Vagina (tissue), 2 donors: ENCODE measurements at regions not wholly inside any gene's neighbourhood (a gene's known extent, or its start where the extent isn't known, plus 50 kb on each side); places are given as distances from the start of the nearest gene placed in this dataset.

Experiments used
- POLR2A ChIP-seq, 2 donors: fragments of 450-650 bp; IDR thresholded peaks; one replicate each; pipeline ENCODE4 v1.6.1; 2017; ENCODE audit warnings: antibody characterized with exemption in 2 of 2, mild to moderate bottlenecking in 2 of 2, moderate library complexity in 2 of 2
- POLR2AphosphoS5 ChIP-seq, 2 donors: sonication (generic); formaldehyde crosslinking; IDR thresholded peaks; one replicate each; pipeline ENCODE4 v1.9.0; 2017; ENCODE audit warnings: antibody characterized with exemption in 2 of 2, mild to moderate bottlenecking in 2 of 2, low read depth in 1 of 2; ENCODE audit not compliant: insufficient read depth in 1 of 2
- TF ChIP-seq, protein P1 (sequence below), 3 experiments: fragments of 450-650 bp in 2 of 3; fragments of 200-600 bp in 1 of 3; sonication (generic) in 1 of 3; IDR thresholded peaks; one replicate each; pipeline ENCODE4 v1.5.1; 2017 to 2019; ENCODE audit warnings: antibody characterized with exemption in 3 of 3, mild to moderate bottlenecking in 2 of 3, moderate library complexity in 2 of 3

- no peak for TF ChIP-seq POLR2A (IDR thresholded peaks at IDR 0.05)
- TF ChIP-seq, protein P1, sequence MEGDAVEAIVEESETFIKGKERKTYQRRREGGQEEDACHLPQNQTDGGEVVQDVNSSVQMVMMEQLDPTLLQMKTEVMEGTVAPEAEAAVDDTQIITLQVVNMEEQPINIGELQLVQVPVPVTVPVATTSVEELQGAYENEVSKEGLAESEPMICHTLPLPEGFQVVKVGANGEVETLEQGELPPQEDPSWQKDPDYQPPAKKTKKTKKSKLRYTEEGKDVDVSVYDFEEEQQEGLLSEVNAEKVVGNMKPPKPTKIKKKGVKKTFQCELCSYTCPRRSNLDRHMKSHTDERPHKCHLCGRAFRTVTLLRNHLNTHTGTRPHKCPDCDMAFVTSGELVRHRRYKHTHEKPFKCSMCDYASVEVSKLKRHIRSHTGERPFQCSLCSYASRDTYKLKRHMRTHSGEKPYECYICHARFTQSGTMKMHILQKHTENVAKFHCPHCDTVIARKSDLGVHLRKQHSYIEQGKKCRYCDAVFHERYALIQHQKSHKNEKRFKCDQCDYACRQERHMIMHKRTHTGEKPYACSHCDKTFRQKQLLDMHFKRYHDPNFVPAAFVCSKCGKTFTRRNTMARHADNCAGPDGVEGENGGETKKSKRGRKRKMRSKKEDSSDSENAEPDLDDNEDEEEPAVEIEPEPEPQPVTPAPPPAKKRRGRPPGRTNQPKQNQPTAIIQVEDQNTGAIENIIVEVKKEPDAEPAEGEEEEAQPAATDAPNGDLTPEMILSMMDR (IDR thresholded peaks at IDR 0.05) = no peak
- no peak for TF ChIP-seq POLR2AphosphoS5 (IDR thresholded peaks at IDR 0.05; ENCODE audit: insufficient read depth in 1 of 2, low read depth in 1 of 2)
These were observed 566.7 kb upstream of the NEGR1 start for GRCh38 chr1:72848997-72849396.
